HG03558 (cell line): ENCODE measurements at regions not wholly inside any gene's neighbourhood (a gene's known extent, or its start where the extent isn't known, plus 50 kb on each side); places are given as distances from the start of the nearest gene placed in this dataset.
"Not testable (repeated sequence)": the region's sequence is repeated elsewhere in the genome, so short reads cannot be mapped to it uniquely, and the experiment has no call there.

Source experiments
- ATAC-seq: cut with Tn5 transposase; IDR thresholded peaks from one replicate; pipeline ENCODE4 v1.9.1; 2021; ENCODE audit warnings: moderate number of reproducible peaks; ENCODE audit not compliant: unreplicated experiment; ENCODE audit errors: extremely low read depth

DNA sequence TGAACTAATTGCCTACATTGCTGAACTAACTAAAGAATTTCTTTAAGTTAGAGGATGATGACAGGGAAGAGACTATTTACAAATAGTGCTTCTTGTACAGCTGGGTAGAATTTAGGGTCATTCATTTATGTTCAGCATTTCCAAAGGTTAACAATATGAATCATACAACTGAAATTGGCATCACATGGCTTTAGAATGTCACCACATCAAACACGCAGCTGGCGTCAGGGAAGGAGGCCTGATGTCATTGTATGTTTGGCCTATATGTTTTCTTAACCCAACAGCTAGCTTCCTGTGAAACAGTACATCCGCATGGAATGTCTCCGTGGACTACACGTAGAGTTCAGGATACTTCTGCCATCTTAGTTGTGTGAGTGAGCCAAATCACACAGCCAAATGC, 99.0 kb upstream of the TNFSF11 start:
- ATAC-seq, result no peak

DNA sequence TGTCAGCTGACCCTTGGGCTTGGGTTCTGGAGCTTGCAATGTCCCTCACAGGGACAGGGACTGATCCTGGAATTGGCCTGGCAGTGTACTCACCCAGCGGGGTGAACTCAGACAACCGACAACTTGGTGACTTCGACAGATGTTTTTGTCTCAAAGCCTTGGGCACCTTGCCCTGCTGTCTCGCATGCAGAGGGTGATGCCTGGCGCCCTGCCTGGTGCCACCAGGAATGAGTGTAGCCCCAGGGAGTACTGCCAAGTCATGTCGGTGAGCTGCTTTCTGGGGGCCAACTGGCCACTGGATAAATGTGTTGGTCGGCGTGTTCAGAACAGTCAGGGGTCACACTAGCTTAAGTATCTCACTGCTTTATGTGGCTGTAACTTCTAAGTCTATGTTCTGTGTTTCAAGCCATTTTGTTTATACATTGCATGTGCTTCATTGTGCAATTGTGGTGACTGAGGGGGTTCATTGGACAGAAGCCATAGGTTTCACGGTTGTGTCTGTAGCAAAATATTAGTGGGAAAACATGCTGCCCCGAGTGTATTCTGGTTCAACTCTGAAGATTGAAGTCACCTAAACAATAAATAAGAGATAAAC, 96.3 kb upstream of the TNFSF11 start:
- ATAC-seq, result no peak

DNA sequence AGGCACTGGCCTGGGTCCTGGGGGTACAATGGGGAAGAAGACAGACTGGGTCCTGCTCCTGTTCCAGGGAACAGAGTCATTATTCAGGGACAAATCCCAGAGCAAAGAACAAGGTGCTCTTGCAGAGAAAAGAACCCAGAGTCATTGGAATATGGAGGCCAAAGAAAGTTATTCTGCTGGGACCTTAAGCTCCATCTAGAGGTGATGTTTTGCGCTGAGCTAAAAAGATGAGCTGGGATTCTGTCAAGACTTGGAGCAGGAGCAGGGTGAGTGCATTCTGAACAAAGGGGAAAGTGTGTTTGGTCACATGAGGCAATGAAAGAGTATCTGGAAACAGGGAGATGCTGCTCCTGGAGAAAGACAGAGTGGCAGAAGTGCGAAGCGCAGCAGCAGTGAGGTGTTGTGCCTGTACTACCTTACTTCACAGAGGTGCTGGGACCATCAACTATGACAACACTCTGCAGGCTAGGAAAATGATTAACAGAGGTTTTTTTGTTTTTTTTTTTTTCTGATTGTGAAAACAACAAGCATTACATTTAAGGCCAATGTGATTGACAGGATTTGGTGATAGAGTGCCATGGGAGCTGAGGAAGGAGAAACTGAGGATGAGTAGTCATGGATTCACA, 95.3 kb upstream of the TNFSF11 start:
- ATAC-seq, result no peak

DNA sequence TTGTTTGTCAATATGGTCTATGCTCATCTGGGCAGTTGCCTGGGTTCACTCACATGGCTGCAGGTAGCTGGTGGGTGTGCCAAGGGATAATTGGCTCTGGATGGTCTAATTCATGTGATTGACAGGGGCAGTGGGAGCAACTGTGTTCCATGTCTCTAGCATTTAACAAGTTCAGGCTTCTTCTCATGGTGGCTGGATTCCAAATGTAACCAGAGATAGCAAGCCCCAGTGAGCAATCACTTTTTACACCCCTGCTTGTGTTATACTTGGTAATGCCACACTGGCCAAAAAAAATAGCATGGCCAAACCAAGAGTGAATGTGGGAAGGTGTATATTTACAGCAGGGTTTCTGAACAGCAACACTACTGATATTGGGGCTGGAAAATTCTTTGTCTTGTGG, 89.6 kb upstream of the TNFSF11 start:
- ATAC-seq, result no peak

DNA sequence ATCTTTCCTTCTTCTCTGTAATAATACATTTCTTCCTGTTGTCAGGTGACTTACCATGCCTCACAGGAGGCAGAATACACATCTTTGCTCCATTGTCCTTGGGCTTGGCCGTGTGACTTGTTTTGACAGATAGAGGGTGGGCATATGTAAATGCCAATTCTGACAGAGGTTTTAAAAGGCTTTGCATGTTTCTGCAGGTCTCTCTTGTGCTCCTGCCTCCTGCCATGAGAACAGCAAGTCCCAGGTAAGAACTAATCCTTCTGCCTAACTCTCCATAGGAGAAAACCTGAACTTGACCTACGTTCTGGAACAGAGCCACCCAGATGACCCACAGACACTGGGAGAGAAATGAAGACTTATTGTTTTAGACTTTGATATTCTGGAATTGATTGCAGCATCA, 88.7 kb upstream of the TNFSF11 start:
- no peak for ATAC-seq

DNA sequence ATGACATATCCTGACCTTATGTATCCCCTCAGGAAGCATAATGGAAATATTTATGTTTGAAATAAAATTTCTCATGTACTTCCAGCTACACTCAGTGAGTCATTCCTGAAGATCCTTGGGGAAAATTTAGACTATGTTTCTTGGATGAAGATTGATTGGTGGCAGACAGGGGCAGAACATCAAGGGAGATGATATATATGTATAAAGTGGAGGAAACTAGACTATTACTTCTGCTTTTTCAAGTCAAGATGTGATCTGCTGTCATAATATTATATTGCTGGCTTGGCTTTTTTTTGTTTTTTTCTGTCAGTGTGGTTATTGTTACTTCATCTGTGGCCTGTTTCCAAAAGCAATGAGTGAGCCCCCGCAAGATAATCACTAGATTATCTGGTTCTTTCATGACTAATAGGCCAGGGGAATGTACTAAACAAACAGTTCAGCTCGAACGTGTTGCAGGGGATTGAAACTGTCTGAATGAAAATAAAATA, 87.2 kb upstream of the TNFSF11 start:
- no peak for ATAC-seq

DNA sequence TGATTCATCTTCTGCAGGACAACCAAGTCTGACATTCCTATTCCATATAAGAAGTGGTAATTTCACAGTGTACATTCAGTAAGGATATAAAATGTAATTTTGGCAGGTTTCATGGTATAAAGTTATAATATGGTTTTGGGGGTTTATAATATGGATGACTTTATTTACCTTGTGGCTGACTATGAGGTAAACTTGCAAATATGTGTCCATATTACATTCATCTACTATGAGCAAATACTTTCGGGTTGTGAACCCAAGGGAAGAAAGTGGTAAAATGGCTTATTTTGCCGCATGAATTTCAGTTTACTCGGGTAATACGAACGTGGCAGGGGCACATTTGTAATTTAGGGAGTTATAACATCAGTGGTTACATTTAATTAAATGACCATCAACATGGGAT, 86.7 kb upstream of the TNFSF11 start:
- no peak for ATAC-seq

DNA sequence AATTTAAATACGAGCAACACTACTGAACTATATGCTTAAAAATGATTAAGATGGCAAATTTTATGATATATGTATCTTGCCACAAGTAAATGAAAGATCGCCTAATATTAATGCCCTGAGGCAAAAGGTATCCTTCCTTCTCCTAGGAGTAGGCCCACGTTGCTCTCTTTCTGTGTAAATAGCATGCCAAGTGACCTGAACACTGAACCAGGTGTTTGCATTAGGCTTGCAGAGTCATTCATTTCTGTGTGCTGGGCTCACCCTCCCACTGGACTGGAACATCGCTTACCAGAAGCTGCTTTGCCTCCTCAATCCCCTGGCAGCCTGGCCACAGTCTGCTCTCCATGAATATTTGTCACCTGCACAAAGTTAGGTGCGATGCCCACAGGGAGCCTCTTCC, 83.3 kb upstream of the TNFSF11 start:
- ATAC-seq, result no peak

DNA sequence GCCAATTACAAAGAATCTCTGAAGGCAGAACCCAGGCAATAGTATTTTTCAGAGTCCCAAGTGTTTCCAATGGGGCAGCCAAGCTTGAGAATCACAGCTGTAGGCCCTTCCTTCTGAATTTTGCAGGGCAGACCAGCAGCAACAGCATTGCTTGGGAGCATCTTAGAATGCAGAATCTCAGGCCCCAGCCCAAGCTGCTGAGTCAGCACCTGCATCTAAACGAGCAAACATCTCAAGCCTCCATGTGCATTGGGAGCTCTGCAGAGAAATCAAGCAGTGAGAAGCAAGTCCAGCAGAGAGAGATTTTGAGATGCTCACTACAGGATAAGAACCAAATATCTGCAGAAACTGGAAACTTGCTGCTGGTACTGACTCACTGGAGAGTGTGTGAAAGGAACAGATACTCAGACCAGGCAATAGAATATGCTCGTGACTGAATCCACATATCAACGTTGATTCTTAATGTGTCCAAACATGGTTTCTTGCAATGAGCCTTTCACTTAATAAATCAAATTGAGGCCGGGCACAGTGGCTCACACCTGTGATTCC, 81.5 kb upstream of the TNFSF11 start:
- ATAC-seq, result no peak

DNA sequence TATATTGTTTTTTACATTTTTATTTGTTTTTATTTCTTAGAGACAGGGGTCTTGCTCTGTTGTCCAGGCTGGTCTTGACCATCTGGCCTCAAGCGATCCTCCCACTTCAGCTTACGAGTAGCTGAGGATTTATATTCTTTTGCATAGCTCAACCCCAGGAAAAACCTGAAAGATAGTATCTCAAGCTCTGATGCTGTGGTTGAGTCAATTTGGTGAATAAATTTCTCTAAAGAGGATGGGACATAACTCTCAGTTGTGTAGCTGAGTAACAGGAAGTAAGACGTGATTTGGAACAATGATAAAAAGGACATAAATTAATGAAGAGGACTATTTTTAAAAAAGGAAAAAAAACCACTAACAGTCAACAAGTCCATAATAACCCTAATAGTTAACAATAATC, 79.8 kb upstream of the TNFSF11 start:
- ATAC-seq, result no peak

DNA sequence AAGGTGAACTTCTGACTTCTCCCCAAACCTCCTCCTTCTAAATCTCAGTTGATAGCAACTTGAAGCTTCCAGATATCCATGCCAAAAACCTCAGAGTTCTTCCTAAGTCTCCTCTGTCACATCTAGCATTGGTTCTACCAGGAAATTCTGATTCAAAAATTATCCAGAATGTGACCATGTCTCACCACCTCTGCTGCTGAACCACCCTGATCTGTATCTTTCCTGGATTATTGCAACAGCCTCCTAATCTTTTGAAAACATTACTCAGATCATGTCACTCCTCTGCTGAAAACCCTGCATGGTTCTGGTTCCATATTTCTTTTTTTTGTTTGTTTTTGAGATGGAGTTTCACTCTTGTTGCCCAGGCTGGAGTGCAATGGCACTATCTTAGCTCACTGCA, 78.7 kb upstream of the TNFSF11 start:
- no peak for ATAC-seq

DNA sequence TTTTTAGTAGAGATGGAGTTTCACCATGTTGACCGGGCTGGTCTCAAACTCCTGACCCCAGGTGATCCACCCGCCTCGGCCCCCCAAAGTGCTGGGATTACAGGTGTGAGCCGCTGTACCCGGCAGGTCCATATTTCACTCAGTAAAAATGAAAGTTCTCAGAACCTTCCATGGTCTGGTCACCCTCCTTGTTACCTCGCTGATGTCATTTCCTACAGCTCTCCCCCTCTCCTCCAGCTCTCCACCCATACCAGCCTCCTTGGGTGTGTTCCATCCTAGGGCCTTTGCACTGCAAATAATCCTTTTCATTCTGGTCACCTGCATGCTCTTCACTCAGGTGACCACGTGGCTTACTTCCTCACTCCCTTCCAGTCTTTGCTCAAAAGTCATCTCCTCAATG, 78.2 kb upstream of the TNFSF11 start:
- ATAC-seq, result no peak

DNA sequence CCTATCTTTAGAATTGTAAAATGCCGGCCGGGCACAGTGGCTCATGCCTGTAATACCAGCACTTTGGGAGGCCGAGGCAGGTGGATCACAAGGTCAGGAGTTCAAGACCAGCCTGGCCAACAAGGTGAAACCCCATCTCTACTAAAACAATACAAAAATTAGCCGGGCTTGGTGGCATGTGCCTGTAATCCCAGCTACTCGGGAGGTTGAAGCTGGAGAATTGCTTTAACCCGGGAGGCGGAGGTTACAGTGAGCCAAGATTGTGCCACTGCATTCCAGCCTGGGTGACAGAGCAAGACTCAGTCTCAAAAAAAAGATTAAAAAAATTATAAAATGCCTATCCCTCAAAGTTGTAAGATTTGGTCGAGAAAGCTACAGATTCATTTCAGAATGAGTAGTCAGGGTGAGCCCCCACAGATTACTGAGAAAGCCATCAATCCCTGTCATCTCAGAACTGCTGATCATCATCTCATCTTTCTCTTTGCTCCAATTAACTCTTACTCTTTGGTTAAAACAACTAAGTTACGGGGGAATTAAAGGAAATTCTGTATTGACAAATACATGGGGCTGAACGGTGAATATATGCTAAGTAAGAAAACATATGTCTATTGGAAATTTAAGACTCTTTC, 76.9 kb upstream of the TNFSF11 start:
- not testable (repeated sequence) for ATAC-seq

DNA sequence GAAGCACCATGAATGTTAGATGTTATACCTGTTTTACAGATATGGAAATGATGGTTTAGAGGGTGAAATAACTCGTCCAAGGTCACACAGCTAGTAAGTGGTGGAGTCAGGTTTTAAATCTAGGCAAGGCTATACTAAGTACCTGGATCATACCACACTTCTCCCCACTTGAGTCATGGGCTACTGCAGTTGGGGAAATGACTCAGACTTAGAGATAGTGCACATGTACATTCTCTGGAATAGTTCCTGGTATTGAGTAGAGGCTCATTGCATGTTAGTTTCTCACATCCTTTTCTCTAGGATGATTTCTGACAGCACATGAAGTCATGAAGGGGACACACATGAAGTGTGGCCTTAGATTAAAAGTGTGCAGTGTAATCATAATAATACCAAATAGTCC, 76.2 kb upstream of the TNFSF11 start:
- peak; percentile 85 for ATAC-seq

DNA sequence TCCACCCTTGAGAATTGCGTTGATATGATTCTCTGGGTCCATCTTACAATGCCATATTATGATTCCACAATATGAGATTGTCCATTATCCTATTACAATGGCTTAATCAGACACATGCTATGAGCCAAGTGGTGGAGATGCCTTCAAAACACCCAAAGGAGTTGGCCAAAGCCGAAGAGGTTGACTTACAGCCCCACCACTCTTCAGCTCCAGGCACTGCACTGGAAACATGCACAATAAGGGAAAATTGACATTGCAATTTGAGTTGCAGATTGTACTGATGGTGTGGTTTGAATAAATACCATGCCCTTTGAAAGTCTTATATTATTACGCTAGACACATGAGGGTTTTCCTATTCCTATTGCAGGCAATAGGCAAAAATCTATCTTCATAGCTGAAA, 75.4 kb upstream of the TNFSF11 start:
- ATAC-seq, result no peak
